HG02981 (cell line): ENCODE measurements at regions not wholly inside any gene's neighbourhood (a gene's known extent, or its start where the extent isn't known, plus 50 kb on each side); places are given as distances from the start of the nearest gene placed in this dataset.

ENCODE experiments used
- ATAC-seq: cut with Tn5 transposase; IDR thresholded peaks from one replicate; pipeline ENCODE4 v1.9.1; 2021; ENCODE audit warnings: mild to moderate bottlenecking, moderate library complexity; ENCODE audit not compliant: unreplicated experiment

GRCh38 chr12:87795555-87795954 lies 233.6 kb downstream of the C12orf50 start:
- no peak for ATAC-seq

- no peak for ATAC-seq
Measured at GRCh38 chr12:87794854-87795253, 234.3 kb downstream of the C12orf50 start.

GRCh38 chr12:87793131-87793530 lies 236.1 kb downstream of the C12orf50 start:
- no peak for ATAC-seq

GRCh38 chr12:87784350-87784749 lies 244.9 kb downstream of the C12orf50 start:
- ATAC-seq: no peak

GRCh38 chr12:87783467-87783866 lies 245.7 kb downstream of the C12orf50 start:
- ATAC-seq: no peak

- ATAC-seq: no peak
Measured at GRCh38 chr12:87782838-87783237, 246.4 kb downstream of the C12orf50 start.

- no peak for ATAC-seq
Measured at GRCh38 chr12:87779858-87780498, 249.2 kb downstream of the C12orf50 start.

- ATAC-seq: no peak
Measured at GRCh38 chr12:87779016-87779415, 250.2 kb downstream of the C12orf50 start.

- ATAC-seq: no peak
Measured at GRCh38 chr12:87778065-87778464, 251.1 kb downstream of the C12orf50 start.

- no peak for ATAC-seq
Measured at GRCh38 chr12:87775784-87776183, 253.4 kb downstream of the C12orf50 start.

GRCh38 chr12:87775051-87775450 lies 254.2 kb downstream of the C12orf50 start:
- ATAC-seq: no peak

- ATAC-seq: no peak
Measured at GRCh38 chr12:87772401-87772800, 256.8 kb downstream of the C12orf50 start.

GRCh38 chr12:87768501-87769287 lies 260.5 kb downstream of the C12orf50 start:
- ATAC-seq: no peak

GRCh38 chr12:87766044-87766443 lies 263.2 kb downstream of the C12orf50 start:
- no peak for ATAC-seq

GRCh38 chr12:87760943-87761342 lies 268.3 kb downstream of the C12orf50 start:
- ATAC-seq: no peak

GRCh38 chr12:87758271-87758670 lies 270.9 kb downstream of the C12orf50 start:
- ATAC-seq: no peak

- no peak for ATAC-seq
Measured at GRCh38 chr12:87756721-87757120, 272.5 kb downstream of the C12orf50 start.

GRCh38 chr12:87756111-87756510 lies 273.1 kb downstream of the C12orf50 start:
- ATAC-seq: no peak

GRCh38 chr12:87728931-87729593 lies 300.1 kb downstream of the C12orf50 start:
- ATAC-seq: no peak

GRCh38 chr12:87720967-87721366 lies 308.2 kb downstream of the C12orf50 start:
- no peak for ATAC-seq

GRCh38 chr12:87704374-87704773 lies 324.8 kb downstream of the C12orf50 start:
- ATAC-seq: no peak

GRCh38 chr12:87690236-87690810 lies 338.9 kb downstream of the C12orf50 start:
- no peak for ATAC-seq
